ENCODE measurements at regions not wholly inside any gene's neighbourhood (a gene's known extent, or its start where the extent isn't known, plus 50 kb on each side); places are given as distances from the start of the nearest gene placed in this dataset.

- WGBS (ENCODE audit: insufficient coverage): 100% methylated on average over 1 of the region's 2 CpGs
- no peak for TF ChIP-seq CTCF (IDR thresholded peaks at IDR 0.05)
- no peaks in the 10 kb centered on the region for H4K20me1 ChIP-seq (ENCODE audit: insufficient read depth, low read length)
- intact Hi-C loops (cut with micrococcal nuclease): no loop called here
- H3K9me3 ChIP-seq (replicated peaks in 1 of 2; ENCODE audit: control insufficient read depth in 1 of 2, insufficient read depth in 1 of 2, low read length in 2 of 2): no peaks in the 10 kb centered on the region
- Mint-ChIP-seq H3K9me3 (peaks cover 0 to 10% (median 2%) of the 10 kb centered on the region in 7 donors), H3K27me3 (ENCODE audit: low read depth in 3 of 3) (peaks cover 5 to 9% (median 8%) of the 10 kb centered on the region in 3 donors), H3K27ac (no peak overlapping the region), H3K4me3 (no peak overlapping the region), H3K36me3 (no peaks in the 10 kb centered on the region), H3K4me1 (no peaks in the 10 kb centered on the region)
- no peaks in the 10 kb centered on the region for H3K36me3 ChIP-seq (replicated peaks in 1 of 2; ENCODE audit: control insufficient read depth in 1 of 2, insufficient read depth in 2 of 2, low read length in 2 of 2)
- H3K4me3 ChIP-seq (replicated peaks in 1 of 3; ENCODE audit: low read depth in 2 of 3, low read length in 3 of 3): no peak overlapping the region
- peaks cover 6 to 11% of the 10 kb centered on the region in 2 donors for H3K27me3 ChIP-seq (ENCODE audit: control insufficient read depth in 2 of 2, insufficient read depth in 2 of 2, low read length in 2 of 2)
- no peak overlapping the region for H3K27ac ChIP-seq (ENCODE audit: low read depth in 1 of 2, low read length in 2 of 2)
- DNase-seq: no peak
- no peak overlapping the region for H2AFZ ChIP-seq (ENCODE audit: insufficient read depth, low read depth, low read length, poor library complexity, severe bottlenecking)
- no peaks in the 10 kb centered on the region for H3K4me1 ChIP-seq (ENCODE audit: control insufficient read depth in 1 of 2, insufficient read depth in 2 of 2, low read length in 2 of 2)
- no peaks in the 10 kb centered on the region for H3K79me2 ChIP-seq (ENCODE audit: insufficient read depth, low read length)
- H3K4me2 ChIP-seq (replicated peaks; ENCODE audit: extremely low read depth, low read length, poor library complexity, severe bottlenecking): no peak overlapping the region
- no peak overlapping the region for H3K9ac ChIP-seq (ENCODE audit: insufficient read depth, low read length, poor library complexity, severe bottlenecking)
Measured at GRCh38 chr2:62576276-62576939, 70.4 kb upstream of the TMEM17 start.

- no peak overlapping the region for H3K27ac Mint-ChIP-seq
- no peak overlapping the region for H3K4me3 ChIP-seq (replicated peaks in 1 of 3; ENCODE audit: low read depth in 2 of 3, low read length in 3 of 3)
- no peak for DNase-seq
- no peak overlapping the region for H3K27ac ChIP-seq (ENCODE audit: low read depth in 1 of 2, low read length in 2 of 2)
- intact Hi-C loops (cut with micrococcal nuclease): no loop called here
- no peak for TF ChIP-seq CTCF (IDR thresholded peaks at IDR 0.05)
- no peak overlapping the region for H3K4me2 ChIP-seq (replicated peaks; ENCODE audit: extremely low read depth, low read length, poor library complexity, severe bottlenecking)
- H3K4me1 ChIP-seq (ENCODE audit: control insufficient read depth in 1 of 2, insufficient read depth in 2 of 2, low read length in 2 of 2): peaks cover 0 to 5% of the 10 kb centered on the region in 2 donors
- no peaks in the 10 kb centered on the region for H3K36me3 Mint-ChIP-seq
- peaks cover 19 to 33% of the 10 kb centered on the region in 2 donors for H3K27me3 ChIP-seq (ENCODE audit: control insufficient read depth in 2 of 2, insufficient read depth in 2 of 2, low read length in 2 of 2)
- H4K20me1 ChIP-seq (ENCODE audit: insufficient read depth, low read length): no peaks in the 10 kb centered on the region
- no peaks in the 10 kb centered on the region for H3K9me3 ChIP-seq (replicated peaks in 1 of 2; ENCODE audit: control insufficient read depth in 1 of 2, insufficient read depth in 1 of 2, low read length in 2 of 2)
- peaks cover 18 to 27% (median 26%) of the 10 kb centered on the region in 3 donors for H3K27me3 Mint-ChIP-seq (ENCODE audit: low read depth in 3 of 3)
- no peaks in the 10 kb centered on the region for H3K79me2 ChIP-seq (ENCODE audit: insufficient read depth, low read length)
- no peak overlapping the region for H3K4me3 Mint-ChIP-seq
- no peaks in the 10 kb centered on the region for H3K36me3 ChIP-seq (replicated peaks in 1 of 2; ENCODE audit: control insufficient read depth in 1 of 2, insufficient read depth in 2 of 2, low read length in 2 of 2)
- no peak overlapping the region for H3K9ac ChIP-seq (ENCODE audit: insufficient read depth, low read length, poor library complexity, severe bottlenecking)
- H3K4me1 Mint-ChIP-seq: peaks cover 6% of the 10 kb centered on the region
- H3K9me3 Mint-ChIP-seq: peaks cover 0 to 8% (median 0%) of the 10 kb centered on the region in 7 donors
- H2AFZ ChIP-seq (ENCODE audit: insufficient read depth, low read depth, low read length, poor library complexity, severe bottlenecking): no peak overlapping the region
Measured at GRCh38 chr2:62573936-62574335, 67.9 kb upstream of the TMEM17 start.

Data from CD14-positive monocyte (primary cell).